HUES6 (cell line): ENCODE measurements at regions not wholly inside any gene's neighbourhood (a gene's known extent, or its start where the extent isn't known, plus 50 kb on each side); places are given as distances from the start of the nearest gene placed in this dataset.
"Not testable (repeated sequence)": the region's sequence is repeated elsewhere in the genome, so short reads cannot be mapped to it uniquely, and the experiment has no call there.

ENCODE experiments used
- H3K27ac ChIP-seq: 2 replicates; pipeline ENCODE4 v1.7.0; 2013; ENCODE audit warnings: low read depth, mild to moderate bottlenecking, low read length, inconsistent platforms
- H3K27me3 ChIP-seq: 2 replicates; pipeline ENCODE4 v1.6.1; 2013; ENCODE audit warnings: low read length; ENCODE audit not compliant: control insufficient read depth, insufficient read depth
- H3K36me3 ChIP-seq: 2 replicates; pipeline ENCODE4 v1.6.1; 2013; ENCODE audit warnings: low read length; ENCODE audit not compliant: control insufficient read depth, insufficient read depth
- H3K4me1 ChIP-seq: 2 replicates; pipeline ENCODE4 v1.6.1; 2013; ENCODE audit warnings: low read length; ENCODE audit not compliant: control insufficient read depth, insufficient read depth
- H3K4me3 ChIP-seq: 2 replicates; pipeline ENCODE4 v1.5.1; 2013; ENCODE audit warnings: low read depth, low read length
- H3K9ac ChIP-seq: one replicate; pipeline ENCODE4 v1.6.1; 2013; ENCODE audit warnings: mild to moderate bottlenecking, low read length
- H3K9me3 ChIP-seq: 2 replicates; pipeline ENCODE4 v1.6.1; 2013; ENCODE audit warnings: low read depth, low read length; ENCODE audit not compliant: control insufficient read depth, insufficient read depth

GRCh38 chr22:47497666-47498065 lies 735.2 kb downstream of the TBC1D22A start:
- Histone ChIP-seq H3K27ac (no peak overlapping the region), H3K27me3 (no peaks in the 10 kb centered on the region), H3K36me3 (no peaks in the 10 kb centered on the region), H3K9ac (no peak overlapping the region), H3K4me1 (no peaks in the 10 kb centered on the region), H3K9me3 (peaks cover 79% of the 10 kb centered on the region), H3K4me3 (no peak overlapping the region)

GRCh38 chr22:47495110-47495509 lies 732.7 kb downstream of the TBC1D22A start:
- Histone ChIP-seq H3K9ac (no peak overlapping the region), H3K36me3 (no peaks in the 10 kb centered on the region), H3K27ac (no peak overlapping the region), H3K4me3 (no peak overlapping the region), H3K9me3 (peaks cover 90% of the 10 kb centered on the region; the same call in 1 of the 2 replicates), H3K4me1 (no peaks in the 10 kb centered on the region), H3K27me3 (no peaks in the 10 kb centered on the region)

- H3K4me3 ChIP-seq, H3K36me3 ChIP-seq, H3K27ac ChIP-seq, H3K4me1 ChIP-seq, H3K27me3 ChIP-seq, H3K9ac ChIP-seq: not testable (repeated sequence)
- H3K9me3 ChIP-seq = peaks cover 74% of the 10 kb centered on the region; the same call in 1 of the 2 replicates
Measured at GRCh38 chr22:47488131-47488530, 725.7 kb downstream of the TBC1D22A start.

GRCh38 chr22:47486569-47487312 lies 724.3 kb downstream of the TBC1D22A start:
- Histone ChIP-seq H3K9me3 (peaks cover 67% of the 10 kb centered on the region; the same call in 1 of the 2 replicates), H3K4me3 (no peak overlapping the region)

GRCh38 chr22:47484960-47485569 lies 722.6 kb downstream of the TBC1D22A start:
- H3K27me3 ChIP-seq = no peaks in the 10 kb centered on the region
- H3K27ac ChIP-seq = no peak overlapping the region
- H3K4me1 ChIP-seq = no peaks in the 10 kb centered on the region
- H3K9me3 ChIP-seq = peaks cover 56% of the 10 kb centered on the region; the same call in 1 of the 2 replicates
- no peak overlapping the region for H3K9ac ChIP-seq
- no peaks in the 10 kb centered on the region for H3K36me3 ChIP-seq
- no peak overlapping the region for H3K4me3 ChIP-seq

More at GRCh38 chr22:47486569-47487312, 724.3 kb downstream of the TBC1D22A start:
- H3K36me3 ChIP-seq = no peaks in the 10 kb centered on the region
- H3K27me3 ChIP-seq = no peaks in the 10 kb centered on the region
- no peaks in the 10 kb centered on the region for H3K4me1 ChIP-seq
- H3K9ac ChIP-seq = no peak overlapping the region
- no peak overlapping the region for H3K27ac ChIP-seq

GRCh38 chr22:47476231-47476630 lies 713.8 kb downstream of the TBC1D22A start:
- no peaks in the 10 kb centered on the region for H3K4me1 ChIP-seq
- peaks cover 2% of the 10 kb centered on the region; the same call in 1 of the 2 replicates for H3K27me3 ChIP-seq
- peaks cover 44% of the 10 kb centered on the region; the same call in 1 of the 2 replicates for H3K9me3 ChIP-seq
- no peaks in the 10 kb centered on the region for H3K36me3 ChIP-seq
- H3K27ac ChIP-seq = no peak overlapping the region
- no peak overlapping the region for H3K9ac ChIP-seq
- H3K4me3 ChIP-seq = no peak overlapping the region

- Histone ChIP-seq H3K4me1 (no peaks in the 10 kb centered on the region), H3K9ac (no peak overlapping the region), H3K4me3 (no peak overlapping the region), H3K9me3 (peaks cover 47% of the 10 kb centered on the region; the same call in 1 of the 2 replicates), H3K36me3 (no peaks in the 10 kb centered on the region), H3K27ac (no peak overlapping the region), H3K27me3 (peaks cover 2% of the 10 kb centered on the region; the same call in 1 of the 2 replicates)
Measured at GRCh38 chr22:47474895-47475294, 712.4 kb downstream of the TBC1D22A start.

GRCh38 chr22:47474464-47474863 lies 712.0 kb downstream of the TBC1D22A start:
- Histone ChIP-seq H3K27ac (no peak overlapping the region), H3K4me1 (no peaks in the 10 kb centered on the region), H3K9me3 (peaks cover 50% of the 10 kb centered on the region; the same call in 1 of the 2 replicates), H3K36me3 (no peaks in the 10 kb centered on the region), H3K9ac (no peak overlapping the region), H3K27me3 (peaks cover 2% of the 10 kb centered on the region; the same call in 1 of the 2 replicates), H3K4me3 (no peak overlapping the region)

- H3K9me3 ChIP-seq = peaks cover 55% of the 10 kb centered on the region; the same call in 1 of the 2 replicates
- H3K4me1 ChIP-seq = no peaks in the 10 kb centered on the region
- peaks cover 2% of the 10 kb centered on the region; the same call in 1 of the 2 replicates for H3K27me3 ChIP-seq
Measured at GRCh38 chr22:47472636-47473035, 710.2 kb downstream of the TBC1D22A start.

GRCh38 chr22:47471406-47471805 lies 709.0 kb downstream of the TBC1D22A start:
- H3K9ac ChIP-seq = no peak overlapping the region
- no peaks in the 10 kb centered on the region for H3K4me1 ChIP-seq
- H3K4me3 ChIP-seq = no peak overlapping the region
- peaks cover 2% of the 10 kb centered on the region; the same call in 1 of the 2 replicates for H3K27me3 ChIP-seq
- H3K9me3 ChIP-seq = peaks cover 57% of the 10 kb centered on the region; the same call in 1 of the 2 replicates
- H3K27ac ChIP-seq = no peak overlapping the region
- H3K36me3 ChIP-seq = no peaks in the 10 kb centered on the region

More at GRCh38 chr22:47472636-47473035, 710.2 kb downstream of the TBC1D22A start:
- Histone ChIP-seq H3K9ac (no peak overlapping the region), H3K36me3 (no peaks in the 10 kb centered on the region), H3K4me3 (no peak overlapping the region), H3K27ac (no peak overlapping the region)

GRCh38 chr22:47465809-47466208 lies 703.4 kb downstream of the TBC1D22A start:
- H3K4me1 ChIP-seq = no peaks in the 10 kb centered on the region
- H3K9ac ChIP-seq = no peak overlapping the region
- H3K36me3 ChIP-seq = no peaks in the 10 kb centered on the region
- no peak overlapping the region for H3K4me3 ChIP-seq
- H3K27me3 ChIP-seq = no peaks in the 10 kb centered on the region; the same call in 1 of the 2 replicates
- no peak overlapping the region for H3K27ac ChIP-seq
- H3K9me3 ChIP-seq = peaks cover 69% of the 10 kb centered on the region; the same call in 1 of the 2 replicates
